ENCODE measurements at regions not wholly inside any gene's neighbourhood (a gene's known extent, or its start where the extent isn't known, plus 50 kb on each side); places are given as distances from the start of the nearest gene placed in this dataset.

- H3K9me3 ChIP-seq (ENCODE audit: low read depth), result no peaks in the 10 kb centered on the region
- TF ChIP-seq EZH2phosphoT487 (IDR thresholded peaks at IDR 0.05), result no peak
- TF ChIP-seq EZH2 (IDR thresholded peaks at IDR 0.05), result no peak
- TF ChIP-seq CTCF (IDR thresholded peaks at IDR 0.05), result no peak
- H3K36me3 Mint-ChIP-seq, result no peaks in the 10 kb centered on the region
- H3K27ac ChIP-seq, result no peak overlapping the region
- H3K27me3 ChIP-seq, result no peaks in the 10 kb centered on the region
- H3K4me1 ChIP-seq, result peaks cover 9% of the 10 kb centered on the region
- H3K4me3 Mint-ChIP-seq, result no peak overlapping the region
- H3K27me3 Mint-ChIP-seq (ENCODE audit: insufficient read depth, low read depth), result no peaks in the 10 kb centered on the region
- no peak overlapping the region for H3K4me3 ChIP-seq
- no peaks in the 10 kb centered on the region for H3K79me2 ChIP-seq (ENCODE audit: low read depth)
- no peak overlapping the region for H3K9ac ChIP-seq
- peak; percentile 34 for DNase-seq (ENCODE audit: low spot score)
- H3K4me1 Mint-ChIP-seq, result peaks cover 15% of the 10 kb centered on the region
- H4K20me1 ChIP-seq (ENCODE audit: low read depth), result no peaks in the 10 kb centered on the region
- H2AFZ ChIP-seq (replicated peaks), result no peak overlapping the region
- H3K27ac Mint-ChIP-seq, result no peak overlapping the region
- peaks cover 15% of the 10 kb centered on the region for H3K9me3 Mint-ChIP-seq
- no peaks in the 10 kb centered on the region for H3K36me3 ChIP-seq
- H3F3A ChIP-seq (ENCODE audit: low read depth), result no peaks in the 10 kb centered on the region
- peak overlapping the region; percentile 15 for H3K4me2 ChIP-seq
Observed at GRCh38 chr2:479031-479430, 191.1 kb upstream of the ALKAL2 start.

GRCh38 chr2:471560-471959 lies 183.7 kb upstream of the ALKAL2 start:
- peaks cover 34% of the 10 kb centered on the region for H3K9me3 Mint-ChIP-seq
- no peak overlapping the region for H3K4me3 Mint-ChIP-seq
- TF ChIP-seq CTCF (IDR thresholded peaks at IDR 0.05) (no peak), EZH2 (IDR thresholded peaks at IDR 0.05) (no peak), EZH2phosphoT487 (IDR thresholded peaks at IDR 0.05) (no peak)
- Histone ChIP-seq H3F3A (ENCODE audit: low read depth) (no peaks in the 10 kb centered on the region), H3K9me3 (ENCODE audit: low read depth) (peaks cover 4% of the 10 kb centered on the region), H3K4me1 (peaks cover 4% of the 10 kb centered on the region), H3K36me3 (no peaks in the 10 kb centered on the region), H3K4me3 (no peak overlapping the region), H3K27ac (no peak overlapping the region), H3K9ac (no peak overlapping the region), H2AFZ (replicated peaks) (no peak overlapping the region), H3K27me3 (peaks cover 47% of the 10 kb centered on the region), H3K79me2 (ENCODE audit: low read depth) (no peaks in the 10 kb centered on the region), H4K20me1 (ENCODE audit: low read depth) (no peaks in the 10 kb centered on the region), H3K4me2 (no peak overlapping the region)
- H3K4me1 Mint-ChIP-seq, result no peaks in the 10 kb centered on the region
- H3K36me3 Mint-ChIP-seq, result no peaks in the 10 kb centered on the region
- H3K27me3 Mint-ChIP-seq (ENCODE audit: insufficient read depth, low read depth), result peaks cover 14% of the 10 kb centered on the region
- no peak for DNase-seq (ENCODE audit: low spot score)
- H3K27ac Mint-ChIP-seq, result no peak overlapping the region

- peaks cover 54% of the 10 kb centered on the region for H3K27me3 ChIP-seq
- H3K27me3 Mint-ChIP-seq (ENCODE audit: insufficient read depth, low read depth), result peaks cover 16% of the 10 kb centered on the region
Observed at GRCh38 chr2:469514-469913, 181.6 kb upstream of the ALKAL2 start.

More at GRCh38 chr2:469514-469913, 181.6 kb upstream of the ALKAL2 start:
- TF ChIP-seq EZH2 (IDR thresholded peaks at IDR 0.05) (no peak), CTCF (IDR thresholded peaks at IDR 0.05) (no peak), EZH2phosphoT487 (IDR thresholded peaks at IDR 0.05) (no peak)
- H3K9me3 ChIP-seq (ENCODE audit: low read depth), result peaks cover 4% of the 10 kb centered on the region
- Mint-ChIP-seq H3K4me1 (no peaks in the 10 kb centered on the region), H3K9me3 (peaks cover 36% of the 10 kb centered on the region), H3K4me3 (peak overlapping the region; percentile 58), H3K36me3 (no peaks in the 10 kb centered on the region), H3K27ac (no peak overlapping the region)
- H2AFZ ChIP-seq (replicated peaks), result no peak overlapping the region
- H3K4me2 ChIP-seq, result no peak overlapping the region
- no peak overlapping the region for H3K4me3 ChIP-seq
- no peak overlapping the region for H3K27ac ChIP-seq
- H3K4me1 ChIP-seq, result peaks cover 4% of the 10 kb centered on the region
- no peaks in the 10 kb centered on the region for H4K20me1 ChIP-seq (ENCODE audit: low read depth)
- H3K36me3 ChIP-seq, result no peaks in the 10 kb centered on the region
- no peaks in the 10 kb centered on the region for H3F3A ChIP-seq (ENCODE audit: low read depth)
- H3K9ac ChIP-seq, result no peak overlapping the region
- DNase-seq (ENCODE audit: low spot score), result no peak
- no peaks in the 10 kb centered on the region for H3K79me2 ChIP-seq (ENCODE audit: low read depth)
